GM10266 (cell line): ENCODE measurements at regions not wholly inside any gene's neighbourhood (a gene's known extent, or its start where the extent isn't known, plus 50 kb on each side); places are given as distances from the start of the nearest gene placed in this dataset.

Experiments
- DNase-seq: peaks from one replicate; pipeline ENCODE4 v3.0.0; 2012; ENCODE audit errors: extremely low spot score
- TF ChIP-seq, protein P1 (sequence below): IDR thresholded peaks from 2 replicates; pipeline ENCODE4 v1.5.1; 2012; ENCODE audit warnings: mild to moderate bottlenecking, low read depth; ENCODE audit not compliant: control insufficient read depth, insufficient read depth; ENCODE audit errors: missing control alignments

DNA sequence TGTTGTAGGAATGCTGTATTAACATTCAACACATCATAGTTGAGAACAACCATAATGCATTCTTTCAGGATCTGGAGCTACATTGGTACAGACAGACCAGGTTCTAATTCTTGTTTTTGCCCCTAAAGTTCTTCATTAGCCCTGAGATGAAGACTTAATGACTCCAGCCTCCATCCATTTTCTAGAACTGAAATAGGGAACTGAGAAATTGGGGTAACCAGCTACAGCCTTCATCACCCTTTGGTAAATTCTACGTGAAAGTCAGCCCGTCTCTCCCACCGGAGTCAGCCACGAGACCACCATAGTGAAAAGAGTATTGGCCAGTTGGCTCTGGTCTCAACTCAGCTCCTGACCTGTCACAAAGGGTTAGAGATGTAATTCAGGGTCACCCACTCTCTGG is 164.0 kb downstream of the NUAK1 start:
- DNase-seq: no peak
- TF ChIP-seq, protein P1, sequence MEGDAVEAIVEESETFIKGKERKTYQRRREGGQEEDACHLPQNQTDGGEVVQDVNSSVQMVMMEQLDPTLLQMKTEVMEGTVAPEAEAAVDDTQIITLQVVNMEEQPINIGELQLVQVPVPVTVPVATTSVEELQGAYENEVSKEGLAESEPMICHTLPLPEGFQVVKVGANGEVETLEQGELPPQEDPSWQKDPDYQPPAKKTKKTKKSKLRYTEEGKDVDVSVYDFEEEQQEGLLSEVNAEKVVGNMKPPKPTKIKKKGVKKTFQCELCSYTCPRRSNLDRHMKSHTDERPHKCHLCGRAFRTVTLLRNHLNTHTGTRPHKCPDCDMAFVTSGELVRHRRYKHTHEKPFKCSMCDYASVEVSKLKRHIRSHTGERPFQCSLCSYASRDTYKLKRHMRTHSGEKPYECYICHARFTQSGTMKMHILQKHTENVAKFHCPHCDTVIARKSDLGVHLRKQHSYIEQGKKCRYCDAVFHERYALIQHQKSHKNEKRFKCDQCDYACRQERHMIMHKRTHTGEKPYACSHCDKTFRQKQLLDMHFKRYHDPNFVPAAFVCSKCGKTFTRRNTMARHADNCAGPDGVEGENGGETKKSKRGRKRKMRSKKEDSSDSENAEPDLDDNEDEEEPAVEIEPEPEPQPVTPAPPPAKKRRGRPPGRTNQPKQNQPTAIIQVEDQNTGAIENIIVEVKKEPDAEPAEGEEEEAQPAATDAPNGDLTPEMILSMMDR: no peak

DNA sequence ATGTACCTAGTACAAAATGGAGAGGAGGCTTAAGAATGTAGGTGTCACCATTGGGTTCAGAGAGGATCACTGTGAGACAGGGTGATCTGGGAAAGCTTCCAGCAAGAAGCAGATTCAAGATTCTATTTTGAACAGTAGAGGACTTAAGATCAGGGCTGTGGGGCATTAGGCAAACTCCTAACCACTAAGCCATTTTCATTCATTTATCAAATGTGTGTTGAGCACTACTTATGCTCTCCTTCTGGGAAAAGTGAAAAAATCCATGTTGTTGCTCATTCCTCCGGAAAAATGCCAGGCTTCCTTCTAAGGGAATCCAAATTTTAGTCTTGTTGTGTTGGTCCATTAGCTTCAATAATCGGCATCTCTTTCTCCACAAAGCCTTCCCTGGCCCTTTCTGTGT is 163.4 kb downstream of the NUAK1 start:
- TF ChIP-seq, protein P1: no peak
- DNase-seq: no peak

DNA sequence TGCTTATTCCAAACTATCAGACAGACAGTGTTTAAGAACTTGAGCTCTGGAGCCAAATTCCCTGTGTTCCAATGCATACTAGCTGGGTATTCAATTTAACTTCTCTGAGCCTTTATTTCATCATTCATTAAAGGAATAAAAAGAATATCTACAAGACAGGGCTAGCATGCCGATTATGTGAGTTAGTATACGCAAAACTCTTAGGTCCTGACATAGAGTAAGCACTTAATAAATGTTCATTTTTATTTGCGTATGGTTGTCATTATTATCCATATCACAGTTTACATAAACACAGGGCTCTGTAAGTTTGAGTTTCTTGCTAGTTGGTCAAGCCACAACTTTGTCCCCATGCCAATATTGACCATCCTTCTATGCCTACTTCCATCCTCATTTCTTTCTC is 161.5 kb downstream of the NUAK1 start:
- TF ChIP-seq, protein P1: no peak
- DNase-seq: no peak

DNA sequence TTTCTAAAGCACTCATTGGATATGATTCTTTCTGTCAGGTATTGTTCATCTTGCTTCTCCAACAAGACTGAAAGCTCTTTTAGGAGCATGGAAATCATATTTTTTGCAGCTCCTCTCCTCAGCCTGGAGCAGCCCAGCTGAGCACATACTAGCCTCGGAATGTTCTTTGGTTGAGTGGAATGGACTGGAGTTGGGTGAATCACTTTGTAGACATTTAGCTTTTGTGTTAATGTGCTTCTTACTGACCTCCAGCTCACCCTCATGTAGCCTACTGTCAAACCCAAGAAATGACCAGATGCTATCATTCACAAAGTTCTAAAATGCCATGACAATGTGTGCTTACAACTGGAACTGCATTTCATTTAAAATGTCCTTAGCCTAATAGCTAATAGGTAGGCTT is 161.1 kb downstream of the NUAK1 start:
- TF ChIP-seq, protein P1: no peak
- DNase-seq: no peak

DNA sequence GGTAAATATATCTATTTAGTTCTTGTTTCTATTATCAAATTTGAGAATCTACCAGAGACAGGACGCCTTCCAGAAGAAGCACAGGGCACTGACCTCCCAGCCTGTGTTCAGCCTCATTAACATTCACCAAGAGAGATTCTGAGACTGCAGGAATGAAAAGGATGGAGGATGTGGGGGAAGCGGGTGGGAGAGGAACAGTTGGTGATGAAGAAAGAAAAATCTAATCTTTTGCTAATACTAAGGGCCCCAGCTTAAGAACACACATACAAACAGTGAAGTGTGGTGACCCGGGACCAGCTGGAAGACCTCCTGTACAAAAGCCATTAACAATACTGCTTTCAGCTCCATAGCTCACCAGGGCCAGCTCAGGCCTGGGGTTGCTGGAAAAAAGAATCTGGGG is 160.5 kb downstream of the NUAK1 start:
- TF ChIP-seq, protein P1: no peak
- no peak for DNase-seq

DNA sequence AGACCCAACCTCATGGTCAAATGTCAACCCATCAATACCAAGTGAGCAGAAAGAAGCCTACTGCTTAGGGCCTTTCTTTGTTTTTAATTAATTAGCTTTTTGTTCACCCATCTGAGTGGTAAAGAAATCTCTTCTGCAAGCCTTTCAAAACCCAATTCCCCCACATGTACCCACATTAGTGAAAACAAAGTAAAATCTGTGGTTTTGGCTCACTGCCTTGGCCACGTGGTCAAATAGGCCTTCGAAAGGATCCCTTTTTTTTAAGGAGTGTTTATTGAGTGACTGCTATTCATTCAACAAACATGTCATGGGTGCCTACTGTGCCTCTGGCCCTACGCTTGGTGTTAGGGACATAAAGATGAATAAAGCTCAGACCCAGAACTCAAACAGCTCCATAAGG is 160.1 kb downstream of the NUAK1 start:
- TF ChIP-seq, protein P1: no peak
- no peak for DNase-seq

DNA sequence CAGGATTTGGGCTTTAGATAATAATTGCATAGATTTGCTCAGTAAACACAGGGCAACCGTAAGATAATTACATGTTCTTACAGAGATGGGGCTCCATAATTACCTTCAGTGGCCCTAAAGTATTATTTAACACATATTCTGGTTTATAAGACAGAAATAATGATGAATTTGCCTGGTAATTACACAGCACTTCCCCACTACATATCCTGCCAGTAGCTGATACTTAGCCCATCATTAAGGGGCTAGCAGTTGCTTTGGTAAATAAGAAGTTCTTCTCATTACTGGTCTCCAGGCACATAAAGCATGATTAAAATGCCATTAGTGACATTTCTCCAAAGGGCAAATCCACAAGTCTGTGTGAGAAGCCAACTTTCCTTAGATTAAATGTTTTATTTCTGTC is 158.7 kb downstream of the NUAK1 start:
- TF ChIP-seq, protein P1: no peak
- DNase-seq: no peak
